Smooth muscle cell (in vitro differentiated cells): ENCODE measurements at regions not wholly inside any gene's neighbourhood (a gene's known extent, or its start where the extent isn't known, plus 50 kb on each side); places are given as distances from the start of the nearest gene placed in this dataset.

Experiments used
- DNase-seq: peaks from one replicate; lab custom pipeline; 2025; ENCODE audit not compliant: unreplicated experiment; lab: John Stamatoyannopoulos, UW
- H2AFZ ChIP-seq: fragments of 200-600 bp; sonication (generic); 2 replicates; pipeline ENCODE4 v1.6.0; 2016; ENCODE audit warnings: antibody characterized with exemption, low read depth, mild to moderate bottlenecking
- H3F3A ChIP-seq: fragments of 200-600 bp; sonication (generic); 2 replicates; pipeline ENCODE4 v1.6.0; 2017; ENCODE audit warnings: antibody characterized with exemption, low read depth
- H3K27ac ChIP-seq: fragments of 200-600 bp; sonication (generic); 2 replicates; pipeline ENCODE4 v1.5.1; 2016; ENCODE audit warnings: low read depth, mild to moderate bottlenecking
- H3K27me3 ChIP-seq: fragments of 200-600 bp; sonication (generic); 2 replicates; pipeline ENCODE4 v1.6.1; 2016; ENCODE audit warnings: low read depth, mild to moderate bottlenecking
- H3K36me3 ChIP-seq: fragments of 200-600 bp; sonication (generic); 2 replicates; pipeline ENCODE4 v1.5.1; 2016; ENCODE audit warnings: low read depth
- H3K4me1 ChIP-seq: fragments of 200-600 bp; sonication (generic); 2 replicates; pipeline ENCODE4 v1.5.1; 2016; ENCODE audit warnings: low read depth
- H3K4me2 ChIP-seq: fragments of 200-600 bp; sonication (generic); 2 replicates; pipeline ENCODE4 v1.6.0; 2016; ENCODE audit warnings: mild to moderate bottlenecking
- H3K4me3 ChIP-seq: fragments of 200-600 bp; sonication (generic); 2 replicates; pipeline ENCODE4 v1.5.1; 2016; ENCODE audit warnings: mild to moderate bottlenecking
- H3K79me2 ChIP-seq: fragments of 200-600 bp; sonication (generic); 2 replicates; pipeline ENCODE4 v1.6.0; 2016; ENCODE audit warnings: low read depth, mild to moderate bottlenecking
- H3K9ac ChIP-seq: fragments of 200-600 bp; sonication (generic); 2 replicates; pipeline ENCODE4 v1.6.0; 2016; ENCODE audit warnings: low read depth
- H3K9me3 ChIP-seq: fragments of 200-600 bp; sonication (generic); replicated peaks from 2 replicates; pipeline ENCODE4 v1.5.1; 2016; ENCODE audit warnings: low read depth
- H4K20me1 ChIP-seq: fragments of 200-600 bp; sonication (generic); 2 replicates; pipeline ENCODE4 v1.6.0; 2016; ENCODE audit warnings: low read depth
- CTCF ChIP-seq: fragments of 200-600 bp; sonication (generic); IDR thresholded peaks from 2 replicates; pipeline ENCODE4 v1.5.1; 2017; ENCODE audit warnings: borderline replicate concordance, mild to moderate bottlenecking, antibody characterized with exemption; ENCODE audit not compliant: insufficient read depth, poor library complexity, severe bottlenecking
- WGBS: methylation state at CpG from one replicate; pipeline ENCODE4 v1.1.7; 2016; ENCODE audit warnings: low lambda C conversion rate; 5-methylcytosine and 5-hydroxymethylcytosine counted together

- Histone ChIP-seq H4K20me1 (no peaks in the 10 kb centered on the region), H3K4me3 (no peak overlapping the region), H3K4me2 (no peak overlapping the region), H3K4me1 (no peaks in the 10 kb centered on the region), H2AFZ (no peak overlapping the region), H3K9me3 (no peaks in the 10 kb centered on the region), H3K27me3 (no peaks in the 10 kb centered on the region), H3K27ac (no peak overlapping the region), H3F3A (no peaks in the 10 kb centered on the region), H3K36me3 (no peaks in the 10 kb centered on the region), H3K79me2 (no peaks in the 10 kb centered on the region), H3K9ac (no peak overlapping the region)
- DNase-seq, result no peak
- WGBS, result 96% methylated on average over 2 of the region's 2 CpGs
- peak; percentile 16 for TF ChIP-seq CTCF
These were observed 642.9 kb upstream of the KCNMB2 start for GRCh38 chr3:177893331-177893730.

GRCh38 chr3:177894081-177894728 lies 642.0 kb upstream of the KCNMB2 start:
- Histone ChIP-seq H3F3A (no peaks in the 10 kb centered on the region), H3K27me3 (no peaks in the 10 kb centered on the region), H2AFZ (no peak overlapping the region), H3K4me2 (no peak overlapping the region), H3K9ac (no peak overlapping the region), H3K9me3 (no peaks in the 10 kb centered on the region), H3K27ac (no peak overlapping the region), H3K4me3 (no peak overlapping the region), H4K20me1 (no peaks in the 10 kb centered on the region), H3K36me3 (no peaks in the 10 kb centered on the region), H3K79me2 (no peaks in the 10 kb centered on the region), H3K4me1 (no peaks in the 10 kb centered on the region)
- DNase-seq, result no peak
- no peak for TF ChIP-seq CTCF
- WGBS, result 97% methylated on average over 5 of the region's 5 CpGs

GRCh38 chr3:177898185-177898584 lies 638.1 kb upstream of the KCNMB2 start:
- Histone ChIP-seq H4K20me1 (no peaks in the 10 kb centered on the region), H3K4me1 (no peaks in the 10 kb centered on the region), H2AFZ (no peak overlapping the region), H3K9ac (no peak overlapping the region), H3F3A (no peaks in the 10 kb centered on the region), H3K4me3 (no peak overlapping the region), H3K79me2 (no peaks in the 10 kb centered on the region), H3K27ac (no peak overlapping the region), H3K36me3 (no peaks in the 10 kb centered on the region), H3K4me2 (no peak overlapping the region), H3K9me3 (peaks cover 6% of the 10 kb centered on the region), H3K27me3 (no peaks in the 10 kb centered on the region)
- no peak for DNase-seq
- 100% methylated on average over 1 of the region's 1 CpG for WGBS
- TF ChIP-seq CTCF, result no peak
